ENCODE measurements at regions not wholly inside any gene's neighbourhood (a gene's known extent, or its start where the extent isn't known, plus 50 kb on each side); places are given as distances from the start of the nearest gene placed in this dataset.
A peak's percentile ranks its signal among the peaks of the same experiment; 100 is the strongest.

DNA sequence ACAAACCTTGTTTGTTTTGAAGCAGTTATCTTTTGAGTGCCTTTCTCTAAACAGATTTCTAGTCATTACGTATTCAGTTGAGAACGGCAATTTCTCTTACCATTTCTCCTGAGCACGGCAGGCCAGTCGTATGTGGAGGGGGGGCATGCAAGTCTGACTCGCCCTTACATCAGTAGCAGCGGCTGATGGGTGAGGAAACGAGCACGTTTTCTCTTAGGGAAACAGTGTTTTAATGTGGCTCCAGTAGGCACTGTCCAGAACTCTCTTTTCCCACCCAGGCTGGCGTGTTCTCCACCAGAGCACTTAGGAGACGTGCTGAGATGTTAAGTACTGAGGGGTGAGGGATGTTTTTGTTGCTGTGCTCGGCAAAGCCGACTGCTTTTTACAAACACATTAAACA lies 240.5 kb downstream of the STIM2 start:
- H3K4me3 Mint-ChIP-seq (ENCODE audit: unreplicated experiment): no peak overlapping the region
- H3K4me1 ChIP-seq (ENCODE audit: insufficient read depth, low read length): no peaks in the 10 kb centered on the region
- no peaks in the 10 kb centered on the region for H3K36me3 Mint-ChIP-seq (ENCODE audit: low read depth, unreplicated experiment)
- DNase-seq (ENCODE audit: low read depth): no peak
- FAIRE-seq: no peak
- no peak overlapping the region for H2AFZ ChIP-seq (ENCODE audit: low read depth, low read length)
- H3K27ac ChIP-seq (ENCODE audit: low read depth, low read length): no peak overlapping the region
- H3K27me3 Mint-ChIP-seq (ENCODE audit: low read depth, unreplicated experiment): peaks cover 4% of the 10 kb centered on the region
- H3K9me3 Mint-ChIP-seq (ENCODE audit: unreplicated experiment): peaks cover 3% of the 10 kb centered on the region
- TF ChIP-seq CTCF (IDR thresholded peaks at IDR 0.05; ENCODE audit: insufficient read depth, low read depth, low read length) (no peak), EZH2 (IDR thresholded peaks at IDR 0.05; ENCODE audit: insufficient read depth, low read length) (no peak)
- H3K36me3 ChIP-seq (ENCODE audit: insufficient read depth, low read length): no peaks in the 10 kb centered on the region
- peaks cover 6% of the 10 kb centered on the region for H3K4me1 Mint-ChIP-seq (ENCODE audit: low read depth, unreplicated experiment)
- H3K4me3 ChIP-seq (ENCODE audit: insufficient read depth, low read depth, low read length): no peak overlapping the region
- H3K9ac ChIP-seq (ENCODE audit: low read length): no peak overlapping the region
- no peaks in the 10 kb centered on the region for H4K20me1 ChIP-seq (ENCODE audit: insufficient read depth, low read length)
- H3K9me3 ChIP-seq (ENCODE audit: insufficient read depth, low read depth, low read length): no peaks in the 10 kb centered on the region
- H3K79me2 ChIP-seq (ENCODE audit: insufficient read depth, low read length): no peaks in the 10 kb centered on the region
- H3K27me3 ChIP-seq (ENCODE audit: insufficient read depth, low read length): peaks cover 10% of the 10 kb centered on the region
- no peak overlapping the region for H3K4me2 ChIP-seq (ENCODE audit: low read length)
- peak overlapping the region; percentile 55 for H3K27ac Mint-ChIP-seq (ENCODE audit: unreplicated experiment)

GRCh38 chr4:27101561-27101960 lies 240.9 kb downstream of the STIM2 start:
- Mint-ChIP-seq H3K4me1 (ENCODE audit: low read depth, unreplicated experiment) (peaks cover 6% of the 10 kb centered on the region), H3K27me3 (ENCODE audit: low read depth, unreplicated experiment) (peaks cover 4% of the 10 kb centered on the region), H3K4me3 (ENCODE audit: unreplicated experiment) (no peak overlapping the region), H3K27ac (ENCODE audit: unreplicated experiment) (no peak overlapping the region), H3K36me3 (ENCODE audit: low read depth, unreplicated experiment) (no peaks in the 10 kb centered on the region), H3K9me3 (ENCODE audit: unreplicated experiment) (peaks cover 5% of the 10 kb centered on the region)
- no peak for TF ChIP-seq EZH2 (IDR thresholded peaks at IDR 0.05; ENCODE audit: insufficient read depth, low read length)
- TF ChIP-seq CTCF (IDR thresholded peaks at IDR 0.05; ENCODE audit: insufficient read depth, low read depth, low read length): no peak
- Histone ChIP-seq H4K20me1 (ENCODE audit: insufficient read depth, low read length) (no peaks in the 10 kb centered on the region), H3K79me2 (ENCODE audit: insufficient read depth, low read length) (no peaks in the 10 kb centered on the region), H3K27me3 (ENCODE audit: insufficient read depth, low read length) (peaks cover 10% of the 10 kb centered on the region), H3K27ac (ENCODE audit: low read depth, low read length) (no peak overlapping the region), H3K9me3 (ENCODE audit: insufficient read depth, low read depth, low read length) (no peaks in the 10 kb centered on the region), H3K4me1 (ENCODE audit: insufficient read depth, low read length) (no peaks in the 10 kb centered on the region), H3K36me3 (ENCODE audit: insufficient read depth, low read length) (no peaks in the 10 kb centered on the region), H2AFZ (ENCODE audit: low read depth, low read length) (no peak overlapping the region), H3K9ac (ENCODE audit: low read length) (no peak overlapping the region), H3K4me2 (ENCODE audit: low read length) (no peak overlapping the region), H3K4me3 (ENCODE audit: insufficient read depth, low read depth, low read length) (no peak overlapping the region)
- no peak for FAIRE-seq
- no peak for DNase-seq (ENCODE audit: low read depth)

DNA sequence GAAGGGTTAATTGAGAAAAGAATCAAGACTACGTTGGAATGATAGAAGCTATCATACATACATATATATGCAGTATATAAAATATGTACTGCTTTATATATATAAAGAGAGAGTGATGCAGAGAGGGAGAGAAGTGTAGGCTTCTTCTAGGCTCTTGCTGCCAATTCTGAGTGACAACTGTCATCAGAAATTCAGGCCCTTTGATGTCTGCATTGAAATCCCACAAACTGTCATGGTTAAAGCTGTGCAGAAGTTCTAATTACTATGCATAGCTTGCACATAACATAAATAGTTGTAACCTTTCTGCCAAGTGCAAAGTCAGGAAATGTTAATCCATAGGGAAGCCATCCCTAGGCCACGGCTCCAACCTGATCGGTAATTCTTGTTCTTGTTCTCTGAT lies 251.0 kb downstream of the STIM2 start:
- DNase-seq (ENCODE audit: low read depth) (no peak), FAIRE-seq (no peak)
- H3K36me3 ChIP-seq (ENCODE audit: insufficient read depth, low read length): no peaks in the 10 kb centered on the region
- H3K4me3 Mint-ChIP-seq (ENCODE audit: unreplicated experiment): no peak overlapping the region
- H3K9me3 Mint-ChIP-seq (ENCODE audit: unreplicated experiment): peaks cover under 1% of the 10 kb centered on the region
- no peak overlapping the region for H2AFZ ChIP-seq (ENCODE audit: low read depth, low read length)
- H4K20me1 ChIP-seq (ENCODE audit: insufficient read depth, low read length): no peaks in the 10 kb centered on the region
- no peak overlapping the region for H3K9ac ChIP-seq (ENCODE audit: low read length)
- H3K79me2 ChIP-seq (ENCODE audit: insufficient read depth, low read length): no peaks in the 10 kb centered on the region
- no peak for TF ChIP-seq EZH2 (IDR thresholded peaks at IDR 0.05; ENCODE audit: insufficient read depth, low read length)
- no peak for TF ChIP-seq CTCF (IDR thresholded peaks at IDR 0.05; ENCODE audit: insufficient read depth, low read depth, low read length)
- peaks cover 14% of the 10 kb centered on the region for H3K27me3 Mint-ChIP-seq (ENCODE audit: low read depth, unreplicated experiment)
- H3K27ac Mint-ChIP-seq (ENCODE audit: unreplicated experiment): no peak overlapping the region
- no peak overlapping the region for H3K27ac ChIP-seq (ENCODE audit: low read depth, low read length)
- no peaks in the 10 kb centered on the region for H3K4me1 Mint-ChIP-seq (ENCODE audit: low read depth, unreplicated experiment)
- H3K36me3 Mint-ChIP-seq (ENCODE audit: low read depth, unreplicated experiment): no peaks in the 10 kb centered on the region
- H3K9me3 ChIP-seq (ENCODE audit: insufficient read depth, low read depth, low read length): no peaks in the 10 kb centered on the region
- H3K4me1 ChIP-seq (ENCODE audit: insufficient read depth, low read length): no peaks in the 10 kb centered on the region
- no peak overlapping the region for H3K4me2 ChIP-seq (ENCODE audit: low read length)
- no peak overlapping the region for H3K4me3 ChIP-seq (ENCODE audit: insufficient read depth, low read depth, low read length)
- no peaks in the 10 kb centered on the region for H3K27me3 ChIP-seq (ENCODE audit: insufficient read depth, low read length)

Measured in astrocyte (in vitro differentiated cells and primary cell).